HuH-7.5 (cell line): ENCODE measurements at regions not wholly inside any gene's neighbourhood (a gene's known extent, or its start where the extent isn't known, plus 50 kb on each side); places are given as distances from the start of the nearest gene placed in this dataset.
"Not testable (repeated sequence)": the region's sequence is repeated elsewhere in the genome, so short reads cannot be mapped to it uniquely, and the experiment has no call there.

ENCODE experiments used
- DNase-seq: peaks from one replicate; pipeline ENCODE4 v3.0.0; 2011; ENCODE audit warnings: low spot score

DNA sequence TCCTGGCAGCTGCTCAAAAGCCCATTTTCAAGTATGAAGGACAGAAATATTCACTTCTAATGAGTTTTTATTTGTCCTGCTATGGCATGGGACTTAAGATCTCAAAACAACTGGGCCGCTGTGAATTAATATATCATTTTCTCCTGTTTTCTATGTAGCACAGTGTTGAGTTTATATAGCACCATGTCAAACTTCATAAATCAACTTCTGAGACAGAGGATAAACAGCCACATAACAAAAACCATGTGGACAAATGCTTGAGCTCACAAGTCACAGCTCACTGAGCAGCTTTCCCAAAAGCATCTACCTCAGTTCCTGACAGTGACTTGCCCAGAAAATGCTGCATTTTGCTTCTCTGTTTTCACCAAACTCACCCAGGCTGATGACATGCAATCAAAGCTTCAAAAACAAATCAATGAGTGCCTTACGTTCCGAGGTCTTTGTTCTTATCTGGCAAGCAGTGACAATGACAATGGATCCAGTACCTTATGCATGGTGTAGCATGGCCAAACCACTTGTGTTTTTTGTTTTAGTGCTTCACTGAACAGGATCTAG, 722.6 kb downstream of the LRRIQ3 start:
- no peak for DNase-seq

DNA sequence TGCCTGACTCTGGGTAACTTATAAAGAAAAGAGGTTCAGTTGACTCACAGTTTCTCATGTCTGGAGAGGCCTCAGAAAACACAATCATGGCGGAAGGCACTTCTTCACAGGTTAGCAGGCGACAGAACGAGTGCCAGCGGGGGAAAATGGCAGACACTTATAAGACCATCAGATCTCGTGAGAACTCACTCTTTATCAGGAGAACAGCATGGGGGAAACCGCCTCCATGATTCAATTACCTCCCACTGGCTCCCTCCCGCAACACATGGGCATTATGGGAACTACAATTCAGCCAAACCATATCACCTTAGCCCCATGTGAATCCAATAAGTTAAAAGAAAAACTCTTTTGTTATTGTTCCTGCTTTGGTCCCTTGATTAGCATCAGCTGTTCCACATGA, 725.2 kb downstream of the LRRIQ3 start:
- no peak for DNase-seq

DNA sequence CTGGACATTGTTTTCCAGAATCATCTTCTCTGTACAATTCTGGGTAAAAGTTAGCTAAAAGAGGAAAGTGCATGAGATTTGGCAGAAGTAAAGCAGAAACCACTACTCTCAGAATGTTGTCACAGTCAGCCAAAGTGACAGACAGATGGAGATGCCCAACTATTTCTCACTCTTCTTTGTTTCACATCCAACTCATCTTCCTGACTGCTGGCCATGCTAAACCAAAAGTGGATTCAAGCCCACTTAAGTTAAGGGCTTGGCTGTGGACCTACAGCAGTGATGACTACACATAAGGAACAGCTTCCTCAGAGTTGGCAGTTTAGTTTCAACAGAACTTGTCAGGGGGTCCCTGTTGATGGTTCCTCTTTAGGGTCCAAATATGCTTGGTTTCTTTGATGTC, 730.2 kb downstream of the LRRIQ3 start:
- no peak for DNase-seq

DNA sequence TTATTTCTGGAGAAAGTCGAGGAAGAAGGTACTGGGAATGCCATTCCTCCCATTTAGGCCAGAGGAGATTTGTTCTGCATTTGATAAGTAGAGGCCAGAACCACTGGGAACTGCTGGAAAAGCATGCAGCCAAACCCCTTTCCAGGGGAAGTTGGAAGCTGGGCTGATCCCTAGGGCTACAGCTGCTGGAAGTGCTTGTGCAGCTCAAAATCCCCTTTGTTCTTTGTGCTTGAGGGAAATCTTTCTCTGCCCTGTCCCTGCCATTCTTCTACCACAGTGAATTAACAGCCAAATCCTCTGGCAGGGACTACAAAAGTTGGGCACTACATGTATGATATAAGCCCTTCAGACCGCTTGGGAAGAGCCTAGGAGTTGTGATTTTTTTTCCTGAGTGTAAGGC, 734.1 kb downstream of the LRRIQ3 start:
- no peak for DNase-seq

DNA sequence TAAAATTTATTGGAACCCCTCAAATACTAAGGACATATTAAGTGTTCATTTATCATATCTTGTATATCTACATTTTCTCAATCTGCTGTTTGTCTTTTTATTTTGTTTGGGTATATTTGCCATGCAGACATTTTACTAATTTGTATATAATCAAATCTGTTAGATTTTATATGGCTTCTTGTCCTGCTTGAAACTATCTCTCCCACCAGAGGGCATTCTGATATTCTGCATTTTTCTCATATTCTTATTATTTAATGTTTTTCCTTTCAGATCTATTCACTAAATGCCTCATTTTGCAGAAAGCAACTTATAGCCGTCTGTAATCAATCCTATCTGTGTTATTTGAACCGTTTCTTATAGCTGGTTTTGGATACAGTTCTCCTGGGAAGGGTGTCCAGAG, 745.5 kb downstream of the LRRIQ3 start:
- DNase-seq: no peak

DNA sequence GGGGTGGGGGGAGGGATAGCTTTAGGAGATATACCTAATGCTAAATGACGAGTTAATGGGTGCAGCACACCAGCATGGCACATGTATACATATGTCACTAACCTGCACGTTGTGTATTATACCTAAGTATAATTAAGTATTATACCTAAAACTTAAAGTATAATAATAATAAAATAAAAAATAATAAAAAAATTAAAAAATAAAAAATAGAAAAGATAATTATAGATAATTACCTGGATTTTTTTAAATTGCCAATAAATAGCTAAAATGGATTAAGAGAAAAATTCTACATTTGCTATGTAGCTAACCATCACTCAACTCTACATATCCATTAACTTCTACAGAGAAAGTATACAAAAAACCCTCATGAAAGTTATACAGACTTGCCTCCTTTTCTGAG, 747.3 kb downstream of the LRRIQ3 start:
- not testable (repeated sequence) for DNase-seq

DNA sequence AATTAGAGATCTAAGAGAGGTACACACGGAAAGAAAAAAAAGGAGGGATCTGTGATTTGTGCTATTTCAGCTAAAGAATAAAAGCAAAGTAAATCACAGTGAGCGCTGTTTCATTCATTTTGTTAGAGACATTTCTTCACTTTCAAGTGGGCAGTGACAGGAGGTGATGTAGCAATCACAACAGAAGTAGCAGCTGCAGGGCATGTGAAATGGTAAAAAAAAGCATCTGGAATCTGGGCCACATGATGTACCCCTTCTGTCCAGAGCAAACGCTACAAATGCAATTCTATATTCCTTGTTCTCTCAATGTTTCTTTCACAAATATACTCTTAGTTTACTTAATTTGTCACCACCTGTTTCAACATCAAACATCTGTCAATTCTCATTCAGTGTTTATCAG, 786.5 kb downstream of the LRRIQ3 start:
- DNase-seq: no peak

DNA sequence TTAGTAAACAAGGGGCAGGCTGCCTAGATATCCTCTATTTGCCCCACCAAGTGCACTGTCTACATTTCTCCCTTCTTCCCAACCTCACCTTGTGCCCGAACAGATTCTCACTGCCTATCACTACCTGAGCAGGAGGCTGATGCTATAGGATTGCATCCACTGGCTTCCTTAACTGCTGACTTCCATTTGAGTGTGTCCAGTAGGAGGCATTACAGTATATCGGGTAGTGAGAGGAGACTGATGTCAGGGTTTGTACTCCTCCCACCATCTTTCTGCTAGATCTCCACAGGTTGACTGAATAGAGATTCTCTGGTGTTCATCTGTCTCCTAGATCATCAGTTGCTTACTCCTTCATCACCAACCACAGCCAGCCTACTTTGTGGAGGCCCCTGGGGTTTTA, 796.3 kb downstream of the LRRIQ3 start:
- DNase-seq: no peak

DNA sequence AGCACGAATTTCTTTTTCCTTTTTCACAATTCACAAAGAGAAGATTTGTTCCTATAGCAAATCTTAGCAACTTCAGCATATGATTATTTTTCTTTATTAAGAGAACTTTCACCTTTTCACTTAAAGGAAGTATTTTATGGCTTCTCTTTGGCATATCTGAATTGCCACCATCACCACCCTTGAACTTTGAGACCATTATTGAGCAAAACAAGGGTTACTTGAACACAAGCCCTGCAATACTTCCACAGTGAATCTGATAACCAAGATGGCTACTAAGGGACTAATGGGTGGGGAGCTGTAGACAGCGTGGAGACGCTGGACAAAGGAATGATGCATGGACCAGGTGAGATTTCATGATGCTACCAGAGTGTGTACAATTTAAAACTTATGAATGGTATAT, 815.0 kb downstream of the LRRIQ3 start:
- DNase-seq: no peak

DNA sequence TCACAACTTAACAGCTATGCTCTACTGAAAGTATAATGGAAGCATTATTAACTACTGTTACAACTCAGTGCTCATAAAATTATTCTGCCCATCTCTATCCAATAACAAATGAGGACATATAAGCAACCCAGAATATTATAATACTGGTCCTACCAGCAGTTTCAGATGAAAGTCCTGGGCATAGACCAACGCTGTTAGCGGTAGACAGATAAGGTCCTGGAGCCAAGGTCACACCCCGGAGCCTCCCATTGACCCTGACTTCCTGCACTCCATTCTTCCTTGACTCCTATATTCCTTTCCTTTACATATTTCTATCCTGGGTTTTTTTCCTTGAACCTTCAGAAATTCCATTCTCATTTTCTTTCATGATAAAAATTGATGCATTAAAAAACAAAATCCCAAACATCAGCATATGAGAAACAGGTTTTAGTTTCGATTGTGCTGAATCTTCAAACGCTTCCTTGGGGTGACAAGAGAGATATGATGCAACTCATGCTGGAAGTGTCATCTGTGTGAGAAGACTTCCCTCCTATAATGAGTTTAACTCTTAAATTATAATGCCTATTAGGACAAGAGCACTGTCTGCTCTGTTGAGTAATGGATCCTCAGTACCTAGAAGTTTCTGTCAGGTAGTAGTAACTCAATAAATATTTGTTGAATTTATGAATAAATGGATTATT, 831.1 kb downstream of the LRRIQ3 start:
- no peak for DNase-seq

DNA sequence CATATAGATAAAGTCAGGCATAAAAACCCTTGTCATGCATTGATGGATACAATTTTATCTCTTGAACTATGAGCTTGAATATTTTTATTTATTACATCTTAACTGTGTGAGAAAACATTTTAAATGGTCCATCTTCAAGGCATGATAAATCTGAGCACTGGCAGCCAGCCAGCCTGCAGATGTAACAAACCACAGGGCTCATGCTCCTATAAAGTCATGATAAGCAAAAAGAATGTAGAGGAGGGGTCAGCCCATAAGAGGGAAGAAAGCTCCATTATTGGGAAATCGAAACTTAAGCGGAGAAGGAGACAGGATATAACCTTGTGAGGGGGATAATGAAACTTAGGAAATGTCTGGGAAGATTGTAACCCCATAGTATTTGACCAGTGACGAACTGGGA, 839.0 kb downstream of the LRRIQ3 start:
- no peak for DNase-seq

DNA sequence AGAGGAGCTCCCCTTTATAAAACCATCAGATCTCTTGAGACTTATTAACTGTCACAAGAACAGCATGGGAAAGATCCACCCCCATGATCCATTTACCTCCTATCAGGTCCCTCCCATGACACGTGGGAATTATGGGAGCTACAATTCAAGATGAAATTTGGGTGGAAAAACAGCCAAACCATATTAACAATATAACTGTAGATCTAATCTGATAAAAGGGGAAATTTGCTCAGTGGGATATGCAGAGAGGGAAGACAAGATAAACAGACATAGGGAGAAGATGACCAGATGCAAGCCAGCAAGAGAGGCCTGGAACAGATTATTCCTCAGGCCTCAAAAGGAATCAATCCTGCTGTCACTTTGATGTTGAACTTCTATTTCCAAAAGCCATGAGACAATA, 841.5 kb downstream of the LRRIQ3 start:
- DNase-seq: no peak

DNA sequence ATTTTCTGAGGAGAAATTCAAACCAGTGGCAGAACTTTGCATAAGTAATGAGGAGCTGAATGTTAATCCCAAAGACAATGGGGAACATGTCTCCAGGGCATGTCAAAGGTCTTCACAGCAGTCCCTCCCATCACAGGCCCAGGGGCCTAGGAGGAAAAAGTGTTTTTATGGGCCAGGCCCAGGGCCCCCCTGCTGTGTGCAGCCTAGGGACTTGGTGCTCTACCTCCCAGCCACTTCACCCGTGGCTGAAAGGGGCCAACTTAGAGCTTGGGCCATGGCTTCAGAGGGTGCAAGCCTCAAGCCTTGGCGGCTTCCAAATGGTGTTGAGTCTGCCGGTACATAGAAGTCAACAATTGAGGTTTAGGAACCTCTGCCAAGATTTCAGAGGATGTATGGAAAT, 854.0 kb downstream of the LRRIQ3 start:
- DNase-seq: no peak

DNA sequence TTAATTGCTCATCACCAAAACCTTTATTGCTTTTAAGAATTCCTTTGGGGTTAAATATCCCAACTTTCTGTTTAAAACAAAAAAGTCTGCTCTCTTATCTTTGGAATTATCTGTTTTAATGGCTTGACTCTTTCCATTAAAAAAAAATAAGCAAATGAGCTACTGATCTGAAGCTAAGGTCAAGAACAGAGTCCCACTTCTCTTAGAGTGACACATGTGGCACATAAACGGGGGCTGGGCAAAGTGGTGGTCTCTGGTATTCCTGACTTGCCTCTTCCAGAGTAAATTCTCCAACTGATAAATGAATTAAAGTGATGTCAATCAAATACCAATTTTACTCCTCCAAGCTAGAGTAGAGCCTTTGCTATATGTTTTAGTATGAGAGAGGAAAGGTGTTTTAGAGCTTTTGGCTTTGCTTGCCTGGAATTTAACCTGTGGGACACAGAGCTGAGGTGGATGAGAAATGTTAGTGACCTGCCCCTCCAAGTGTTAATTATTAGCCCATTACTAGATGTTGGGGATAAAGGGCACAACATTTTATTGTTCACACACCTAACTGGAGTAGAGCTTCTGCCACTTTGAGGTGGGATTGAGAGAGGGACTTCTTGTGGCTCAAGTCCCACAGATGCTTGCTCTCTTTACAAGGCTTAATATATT, 864.0 kb downstream of the LRRIQ3 start:
- no peak for DNase-seq

DNA sequence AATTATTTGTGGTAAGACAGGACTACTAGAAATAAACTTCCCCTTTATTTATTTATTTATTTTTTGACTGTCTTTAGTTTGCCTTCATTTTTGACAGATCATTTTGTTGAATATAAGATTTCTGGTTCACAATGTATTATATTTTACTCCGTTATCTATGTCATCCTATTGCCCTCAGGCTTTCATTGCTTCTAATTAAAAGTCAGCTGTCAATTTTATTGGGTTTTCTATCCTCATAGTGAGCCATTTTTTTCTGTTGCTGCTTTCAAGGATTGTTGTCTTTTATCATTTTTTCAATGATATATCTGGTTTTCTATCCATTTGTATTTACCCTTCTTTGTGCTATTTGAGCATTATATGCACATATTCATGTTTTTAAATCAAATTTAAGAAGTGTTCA, 866.2 kb downstream of the LRRIQ3 start:
- no peak for DNase-seq

DNA sequence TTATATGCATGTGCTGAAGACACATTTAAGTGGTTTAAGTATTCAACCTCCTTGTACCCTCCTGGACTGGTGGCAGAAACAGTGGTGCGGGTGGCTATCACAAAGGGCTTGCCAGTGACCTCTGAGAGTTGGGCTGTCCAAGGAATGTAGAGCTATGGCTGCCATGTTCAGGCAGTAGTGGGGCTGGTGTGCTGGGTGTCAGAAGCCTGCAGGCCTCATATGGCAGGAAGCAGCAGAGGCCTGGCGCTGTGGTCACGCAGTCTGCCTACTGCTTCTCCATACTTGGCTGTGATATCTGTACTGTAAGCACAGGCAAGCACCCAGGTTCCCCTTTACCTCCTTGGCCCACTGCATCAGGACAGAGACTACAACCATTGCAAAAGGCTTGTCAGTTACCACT, 870.0 kb downstream of the LRRIQ3 start:
- DNase-seq: no peak

DNA sequence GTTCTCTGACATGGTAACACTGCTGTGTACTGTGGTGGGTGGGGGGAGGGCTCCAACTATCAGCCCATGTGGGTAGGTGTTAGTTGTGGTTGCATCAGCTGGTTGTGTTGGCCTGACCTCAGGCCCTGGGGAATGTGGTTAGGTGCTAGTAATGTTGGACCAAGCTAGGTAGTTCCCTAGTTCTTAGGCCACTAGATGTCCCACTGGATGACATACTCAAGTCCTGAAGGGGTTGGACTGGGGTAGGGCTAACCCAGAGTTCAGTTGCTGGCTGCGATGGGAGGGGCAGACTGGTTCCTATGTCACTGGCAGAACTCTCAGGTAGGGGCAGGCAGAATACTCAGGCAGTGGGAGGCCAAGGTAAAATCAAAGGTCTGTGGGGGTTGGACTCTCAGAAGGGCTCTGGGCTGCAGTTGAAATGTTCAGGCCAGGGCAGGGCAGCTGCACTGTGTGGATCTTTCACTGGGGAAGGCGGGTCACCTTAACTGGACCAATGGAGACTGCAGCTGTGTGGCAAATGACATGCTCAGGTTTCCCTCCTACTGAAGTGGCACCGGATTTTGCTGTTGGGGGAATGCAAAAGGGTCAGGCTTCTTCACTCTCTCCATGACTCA, 870.7 kb downstream of the LRRIQ3 start:
- DNase-seq: no peak

DNA sequence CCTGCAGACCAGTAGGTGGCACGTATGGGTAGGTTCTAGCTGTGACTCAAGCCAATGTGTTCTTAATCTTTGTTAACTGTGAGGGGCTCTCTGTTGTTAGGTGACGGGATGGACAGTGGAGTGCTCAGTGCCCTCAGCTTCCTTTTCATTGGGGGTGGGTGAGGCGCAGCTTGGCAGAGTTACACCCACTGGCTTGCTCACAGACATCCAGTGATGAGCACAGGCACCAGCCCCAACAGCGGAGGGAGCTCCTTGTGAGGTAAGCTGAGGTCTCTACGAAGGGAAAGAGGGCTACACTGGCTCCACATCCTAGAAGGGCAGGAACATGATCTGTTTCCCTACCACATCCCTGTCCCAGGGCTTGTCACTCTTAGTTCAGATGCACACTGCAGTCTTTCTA, 871.3 kb downstream of the LRRIQ3 start:
- DNase-seq: no peak

DNA sequence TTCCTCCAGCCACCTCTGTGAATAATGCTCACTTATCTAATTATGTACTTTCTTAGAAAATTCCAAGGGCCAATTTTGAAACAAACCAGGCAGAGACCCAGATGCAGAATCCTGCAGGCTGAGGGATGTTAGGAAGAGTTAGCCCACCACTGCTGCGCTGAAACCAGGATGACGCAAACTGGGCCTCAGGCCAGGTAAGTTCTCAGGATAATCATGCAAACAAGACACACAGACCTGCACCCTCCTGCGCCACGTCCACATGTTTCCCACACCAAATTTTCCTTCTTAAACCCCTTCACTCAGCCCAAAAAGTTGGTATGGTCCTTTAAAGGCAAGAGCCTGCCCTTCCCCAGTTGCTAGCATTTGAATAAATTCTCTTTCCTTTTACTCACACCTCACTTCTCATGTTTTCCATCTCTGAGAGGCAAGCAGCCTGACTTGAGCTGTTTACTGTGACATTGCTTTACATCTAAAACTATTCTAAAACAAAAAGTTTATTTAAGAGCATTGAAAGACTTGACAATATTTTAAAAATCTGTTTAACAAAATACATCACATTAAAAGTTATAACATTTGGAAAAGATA, 887.1 kb downstream of the LRRIQ3 start:
- DNase-seq: no peak

DNA sequence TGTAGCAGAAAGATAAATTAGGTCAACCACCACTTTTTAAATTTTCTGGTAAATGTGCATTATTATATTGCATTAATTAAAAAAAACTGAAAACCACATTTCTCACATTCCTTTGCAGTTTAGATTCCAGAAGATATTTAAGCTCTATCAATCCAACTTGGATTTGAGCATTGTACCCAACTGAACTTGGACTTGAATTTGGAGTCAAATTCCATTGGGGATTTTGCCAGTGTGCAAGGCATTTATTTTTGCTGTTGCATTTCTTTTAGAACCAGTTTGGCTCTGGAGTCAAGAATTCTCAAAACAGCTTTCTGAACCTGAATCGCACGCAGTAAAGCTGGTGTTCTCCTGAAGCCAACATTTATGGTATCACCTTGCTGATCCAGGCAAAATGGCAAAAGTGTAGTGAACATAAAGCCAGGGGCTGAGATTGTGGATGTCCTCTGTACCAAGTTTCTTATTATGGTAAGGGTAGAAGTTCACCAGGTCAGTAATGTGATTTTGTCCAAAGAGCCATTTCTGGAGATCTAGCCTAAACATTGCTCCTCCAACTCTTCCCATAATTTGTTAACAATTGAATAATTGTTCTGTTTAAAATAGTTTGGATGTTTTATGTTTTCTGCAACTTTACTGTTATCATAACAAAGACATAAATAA, 890.9 kb downstream of the LRRIQ3 start:
- DNase-seq: no peak

DNA sequence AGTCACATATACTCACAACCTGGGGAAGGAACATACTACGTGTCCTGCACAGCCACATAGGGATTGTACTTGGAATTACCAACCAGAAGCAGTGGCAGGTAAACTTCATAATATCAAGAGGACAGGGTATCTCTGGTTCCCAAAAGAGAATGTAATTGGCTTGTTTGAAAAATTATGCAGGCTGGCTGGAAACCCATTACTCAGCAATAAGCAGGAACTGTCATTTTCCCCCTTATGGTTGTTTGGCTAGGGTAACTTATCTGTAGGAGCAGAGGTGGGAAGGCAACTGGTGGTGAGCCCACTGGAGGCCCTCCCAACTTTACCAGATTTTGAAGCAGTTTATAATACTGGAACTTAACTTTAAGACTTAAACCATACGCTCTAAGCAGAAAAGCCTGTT, 924.1 kb downstream of the LRRIQ3 start:
- no peak for DNase-seq

DNA sequence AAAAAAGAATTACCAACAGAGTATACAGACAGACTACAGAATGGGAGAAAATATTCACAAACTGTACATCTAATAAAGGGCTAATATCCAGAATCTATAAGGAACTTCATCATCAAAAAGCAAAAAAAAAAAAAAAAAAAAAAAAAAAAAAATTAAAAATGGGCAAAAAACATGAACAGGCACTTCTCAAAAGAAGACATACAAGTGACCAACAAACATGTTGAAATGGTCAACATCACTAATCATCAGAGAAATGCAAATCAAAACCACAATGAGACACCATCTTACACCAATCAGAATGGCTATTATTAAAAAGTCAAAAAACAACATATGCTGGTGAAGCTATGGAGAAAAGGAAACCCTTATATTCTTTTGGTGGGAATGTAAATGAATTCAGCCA, 952.8 kb downstream of the LRRIQ3 start:
- not testable (repeated sequence) for DNase-seq
